ENCODE measurements at regions not wholly inside any gene's neighbourhood (a gene's known extent, or its start where the extent isn't known, plus 50 kb on each side); places are given as distances from the start of the nearest gene placed in this dataset.

DNA sequence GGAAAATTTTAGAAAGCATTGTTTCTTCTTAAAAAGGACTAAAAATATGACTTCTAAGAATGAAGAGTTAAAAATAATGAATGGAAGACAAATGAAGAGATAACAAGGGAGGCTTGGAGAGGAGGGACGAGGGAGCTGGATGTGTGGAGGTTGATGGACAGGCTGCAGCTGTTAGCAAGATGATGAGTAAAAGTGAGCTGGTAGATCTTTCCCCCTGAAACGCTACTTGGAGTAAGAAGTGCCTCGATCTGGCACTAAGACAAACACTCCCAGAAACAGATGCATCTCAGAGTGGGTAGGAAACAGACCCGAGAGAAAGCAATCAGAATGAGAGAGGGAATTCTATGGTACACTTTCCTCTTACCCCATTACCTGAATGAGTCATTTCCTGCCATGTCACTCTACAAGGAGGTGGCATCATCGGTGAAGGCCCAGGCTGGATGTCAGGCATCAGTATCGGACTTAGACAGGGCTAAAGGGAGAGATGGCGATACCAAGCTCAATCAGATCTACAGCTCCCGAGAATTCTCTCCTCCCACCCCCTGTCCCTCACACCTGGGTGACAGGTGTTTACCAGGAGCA, 154.1 kb upstream of the BMP2 start:
- no peak for TF ChIP-seq YY1 (IDR thresholded peaks at IDR 0.05; ENCODE audit: insufficient read depth, insufficient read length)
- TF ChIP-seq ZNF274 (IDR thresholded peaks at IDR 0.05; ENCODE audit: low read depth, low read length): no peak
- TF ChIP-seq SUZ12 (IDR thresholded peaks at IDR 0.05; ENCODE audit: extremely low read depth, insufficient read depth, insufficient read length): no peak

Data from NT2/D1 (cell line).